ENCODE measurements at regions not wholly inside any gene's neighbourhood (a gene's known extent, or its start where the extent isn't known, plus 50 kb on each side); places are given as distances from the start of the nearest gene placed in this dataset.
"Not testable (repeated sequence)": the region's sequence is repeated elsewhere in the genome, so short reads cannot be mapped to it uniquely, and the experiment has no call there.

- TF ChIP-seq CTCF (conservative IDR thresholded peaks at IDR 0.05; ENCODE audit: low read depth, low read length), result no peak
- no peak for DNase-seq (ENCODE audit: low read depth)
- no peak overlapping the region for H3K4me3 ChIP-seq (ENCODE audit: low read length)
These were observed 382.5 kb downstream of the CAAP1 start for GRCh38 chr9:26510137-26510536.

- DNase-seq (ENCODE audit: low read depth), result no peak
- no peak for TF ChIP-seq CTCF (conservative IDR thresholded peaks at IDR 0.05; ENCODE audit: low read depth, low read length)
- no peak overlapping the region for H3K4me3 ChIP-seq (ENCODE audit: low read length)
These were observed 383.7 kb downstream of the CAAP1 start for GRCh38 chr9:26508897-26509296.

GRCh38 chr9:26504057-26504456, 388.5 kb downstream of the CAAP1 start:
- no peak for TF ChIP-seq CTCF (conservative IDR thresholded peaks at IDR 0.05; ENCODE audit: low read depth, low read length)
- no peak overlapping the region for H3K4me3 ChIP-seq (ENCODE audit: low read length)
- DNase-seq (ENCODE audit: low read depth), result no peak

- no peak for DNase-seq (ENCODE audit: low read depth)
- H3K4me3 ChIP-seq (ENCODE audit: low read length), result no peak overlapping the region
- TF ChIP-seq CTCF (conservative IDR thresholded peaks at IDR 0.05; ENCODE audit: low read depth, low read length), result peak; percentile 22
These were observed 390.3 kb downstream of the CAAP1 start for GRCh38 chr9:26502311-26502710.

GRCh38 chr9:26500471-26500870, 392.1 kb downstream of the CAAP1 start:
- TF ChIP-seq CTCF (conservative IDR thresholded peaks at IDR 0.05; ENCODE audit: low read depth, low read length), result no peak
- DNase-seq (ENCODE audit: low read depth), result no peak
- H3K4me3 ChIP-seq (ENCODE audit: low read length), result no peak overlapping the region

- not testable (repeated sequence) for DNase-seq (ENCODE audit: low read depth); H3K4me3 ChIP-seq (ENCODE audit: low read length)
These were observed 399.7 kb downstream of the CAAP1 start for GRCh38 chr9:26492608-26493521.

GRCh38 chr9:26491922-26492607, 400.5 kb downstream of the CAAP1 start:
- H3K4me3 ChIP-seq (ENCODE audit: low read length); DNase-seq (ENCODE audit: low read depth): not testable (repeated sequence)

- no peak for DNase-seq (ENCODE audit: low read depth)
- no peak overlapping the region for H3K4me3 ChIP-seq (ENCODE audit: low read length)
- no peak for TF ChIP-seq CTCF (conservative IDR thresholded peaks at IDR 0.05; ENCODE audit: low read depth, low read length)
These were observed 408.6 kb downstream of the CAAP1 start for GRCh38 chr9:26483991-26484390.

Data from retinal pigment epithelial cell (primary cell).